Mesothelial cell of epicardium (in vitro differentiated cells): ENCODE measurements at regions not wholly inside any gene's neighbourhood (a gene's known extent, or its start where the extent isn't known, plus 50 kb on each side); places are given as distances from the start of the nearest gene placed in this dataset.

Experiments used
- DNase-seq, 2 experiments: peaks; one replicate each; pipeline ENCODE4 v3.0.0; 2021; ENCODE audit warnings: low spot score in 2 of 2; ENCODE audit not compliant: unreplicated experiment in 2 of 2
- H3K27ac Mint-ChIP-seq: 2 replicates; pipeline ENCODE4 v1.8.0; 2021; ENCODE audit warnings: mixed read lengths
- H3K27me3 Mint-ChIP-seq: 2 replicates; pipeline ENCODE4 v1.8.0; 2021; ENCODE audit warnings: low read depth, mixed read lengths
- H3K36me3 Mint-ChIP-seq: 2 replicates; pipeline ENCODE4 v1.8.0; 2021; ENCODE audit warnings: mixed read lengths
- H3K4me1 Mint-ChIP-seq: 2 replicates; pipeline ENCODE4 v1.8.0; 2021; ENCODE audit warnings: mixed read lengths
- H3K4me3 Mint-ChIP-seq: 2 replicates; pipeline ENCODE4 v1.8.0; 2021; ENCODE audit warnings: mild to moderate bottlenecking, moderate library complexity, mixed read lengths
- H3K9me3 Mint-ChIP-seq: 2 replicates; pipeline ENCODE4 v1.8.0; 2021; ENCODE audit warnings: mixed read lengths
- TF ChIP-seq, protein P1 (sequence below): fragments of 200-600 bp; sonication (generic); IDR thresholded peaks from one replicate; pipeline ENCODE4 v1.5.0; 2021; ENCODE audit warnings: antibody characterized with exemption; ENCODE audit not compliant: unreplicated experiment

DNA sequence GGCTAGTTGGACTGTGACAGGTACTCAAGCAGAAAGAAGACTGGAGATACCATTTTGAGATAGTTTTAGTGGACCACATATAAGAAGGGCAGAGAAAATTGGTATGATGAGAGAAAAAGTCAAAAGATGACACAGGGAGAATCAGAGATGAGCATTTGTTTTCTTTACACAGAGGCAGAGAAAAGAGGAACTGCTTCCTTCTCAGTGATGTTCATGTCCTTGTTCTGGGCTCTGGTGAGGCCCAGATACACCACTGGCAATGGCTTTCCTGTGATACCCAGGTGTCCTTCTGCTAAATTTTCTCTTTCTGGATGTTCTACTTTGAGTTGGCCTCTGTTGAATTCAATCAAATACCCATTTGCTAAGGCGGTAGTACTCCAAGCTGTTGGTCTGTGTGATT, 1782.7 kb upstream of the SEL1L start:
- no peaks in the 10 kb centered on the region for H3K4me1 Mint-ChIP-seq
- no peak for DNase-seq
- peaks cover 17% of the 10 kb centered on the region for H3K9me3 Mint-ChIP-seq
- H3K4me3 Mint-ChIP-seq, result no peak overlapping the region
- H3K27me3 Mint-ChIP-seq, result no peaks in the 10 kb centered on the region
- H3K27ac Mint-ChIP-seq, result no peak overlapping the region
- no peaks in the 10 kb centered on the region for H3K36me3 Mint-ChIP-seq
- TF ChIP-seq, protein P1, sequence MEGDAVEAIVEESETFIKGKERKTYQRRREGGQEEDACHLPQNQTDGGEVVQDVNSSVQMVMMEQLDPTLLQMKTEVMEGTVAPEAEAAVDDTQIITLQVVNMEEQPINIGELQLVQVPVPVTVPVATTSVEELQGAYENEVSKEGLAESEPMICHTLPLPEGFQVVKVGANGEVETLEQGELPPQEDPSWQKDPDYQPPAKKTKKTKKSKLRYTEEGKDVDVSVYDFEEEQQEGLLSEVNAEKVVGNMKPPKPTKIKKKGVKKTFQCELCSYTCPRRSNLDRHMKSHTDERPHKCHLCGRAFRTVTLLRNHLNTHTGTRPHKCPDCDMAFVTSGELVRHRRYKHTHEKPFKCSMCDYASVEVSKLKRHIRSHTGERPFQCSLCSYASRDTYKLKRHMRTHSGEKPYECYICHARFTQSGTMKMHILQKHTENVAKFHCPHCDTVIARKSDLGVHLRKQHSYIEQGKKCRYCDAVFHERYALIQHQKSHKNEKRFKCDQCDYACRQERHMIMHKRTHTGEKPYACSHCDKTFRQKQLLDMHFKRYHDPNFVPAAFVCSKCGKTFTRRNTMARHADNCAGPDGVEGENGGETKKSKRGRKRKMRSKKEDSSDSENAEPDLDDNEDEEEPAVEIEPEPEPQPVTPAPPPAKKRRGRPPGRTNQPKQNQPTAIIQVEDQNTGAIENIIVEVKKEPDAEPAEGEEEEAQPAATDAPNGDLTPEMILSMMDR, result no peak

- H3K9me3 Mint-ChIP-seq, result peaks cover 17% of the 10 kb centered on the region
- TF ChIP-seq, protein P1, result no peak
- no peaks in the 10 kb centered on the region for H3K27me3 Mint-ChIP-seq
- no peaks in the 10 kb centered on the region for H3K4me1 Mint-ChIP-seq
- DNase-seq, result no peak
- no peak overlapping the region for H3K27ac Mint-ChIP-seq
- H3K36me3 Mint-ChIP-seq, result no peaks in the 10 kb centered on the region
- H3K4me3 Mint-ChIP-seq, result no peak overlapping the region
These were observed 1787.2 kb upstream of the SEL1L start for GRCh38 chr14:83320837-83321236.

DNA sequence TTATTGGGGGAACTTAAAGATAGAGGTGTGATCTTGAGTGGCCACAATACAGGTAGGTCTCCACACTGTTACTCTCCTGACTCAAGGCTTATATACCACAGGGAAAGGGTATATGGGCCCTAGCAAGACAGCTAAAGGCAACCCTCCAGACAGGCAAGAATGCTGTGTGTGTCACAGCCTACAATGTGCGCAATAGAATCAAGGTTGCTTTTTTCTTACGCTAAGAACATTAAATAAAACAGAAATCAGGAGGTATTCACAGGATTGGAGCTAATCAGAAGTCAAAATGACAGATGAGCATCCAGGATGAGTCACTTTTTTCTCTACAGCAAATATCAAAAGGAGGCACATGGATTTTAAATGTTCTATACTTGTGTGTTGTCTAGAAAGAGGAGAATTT, 1797.9 kb upstream of the SEL1L start:
- TF ChIP-seq, protein P1, result no peak
- Mint-ChIP-seq H3K4me1 (peaks cover 7% of the 10 kb centered on the region), H3K4me3 (no peak overlapping the region)

DNA sequence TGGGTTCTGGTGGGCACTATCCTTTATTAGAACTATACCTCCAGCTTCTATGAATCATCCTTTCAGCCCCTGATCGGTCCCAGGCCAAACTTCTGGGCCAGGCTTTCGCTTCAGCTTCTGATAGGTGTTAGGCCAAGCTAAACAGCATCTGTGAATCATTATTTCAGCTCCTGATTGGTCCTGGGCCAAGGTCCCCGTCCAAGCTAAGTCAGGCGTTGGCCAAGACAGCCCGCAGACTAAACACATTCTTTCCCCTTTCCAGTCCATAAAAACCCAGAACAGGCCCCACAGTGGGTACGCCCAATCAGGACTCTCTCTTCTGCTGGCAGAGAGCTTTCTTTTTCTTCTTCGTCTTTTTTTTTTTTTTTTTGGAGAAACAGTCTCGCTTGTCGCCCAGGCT, 1808.9 kb upstream of the SEL1L start:
- TF ChIP-seq, protein P1, result no peak
- Mint-ChIP-seq H3K36me3 (peaks cover 6% of the 10 kb centered on the region), H3K4me1 (peaks cover 3% of the 10 kb centered on the region), H3K27me3 (no peaks in the 10 kb centered on the region), H3K27ac (no peak overlapping the region), H3K4me3 (no peak overlapping the region), H3K9me3 (peaks cover 30% of the 10 kb centered on the region)
- no peak for DNase-seq

More for the DNA sequence above, 1797.9 kb upstream of the SEL1L start:
- no peak for DNase-seq
- Mint-ChIP-seq H3K36me3 (no peaks in the 10 kb centered on the region), H3K27me3 (no peaks in the 10 kb centered on the region), H3K27ac (no peak overlapping the region), H3K9me3 (peaks cover 6% of the 10 kb centered on the region)

DNA sequence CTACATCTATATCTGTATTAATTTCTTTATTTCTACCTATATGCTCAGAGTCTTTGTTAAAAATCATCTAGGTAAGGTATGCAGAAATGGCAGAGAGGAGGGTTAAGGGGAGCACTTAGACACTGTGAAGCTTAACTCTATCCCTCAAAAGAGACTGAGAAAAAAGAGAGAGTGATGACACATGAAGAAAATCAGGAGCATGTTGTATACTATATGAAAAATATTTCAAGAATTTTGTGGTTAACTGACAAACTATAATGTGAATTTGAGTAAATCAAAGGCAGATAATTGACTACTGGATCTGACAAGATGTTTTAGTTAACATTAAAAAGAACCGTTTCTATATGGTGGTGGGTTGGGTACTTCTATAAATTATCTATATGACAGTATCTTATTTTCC, 1814.2 kb upstream of the SEL1L start:
- no peak for DNase-seq
- Mint-ChIP-seq H3K27ac (no peak overlapping the region), H3K9me3 (peaks cover 7% of the 10 kb centered on the region), H3K36me3 (no peaks in the 10 kb centered on the region), H3K4me3 (no peak overlapping the region), H3K4me1 (peaks cover 8% of the 10 kb centered on the region), H3K27me3 (no peaks in the 10 kb centered on the region)
- TF ChIP-seq, protein P1, result no peak

GRCh38 chr14:83355609-83356008, 1822.0 kb upstream of the SEL1L start:
- peaks cover 16% of the 10 kb centered on the region for H3K9me3 Mint-ChIP-seq
- no peaks in the 10 kb centered on the region for H3K27me3 Mint-ChIP-seq
- no peak overlapping the region for H3K4me3 Mint-ChIP-seq
- H3K4me1 Mint-ChIP-seq, result no peaks in the 10 kb centered on the region
- TF ChIP-seq, protein P1, result no peak
- H3K27ac Mint-ChIP-seq, result no peak overlapping the region
- no peaks in the 10 kb centered on the region for H3K36me3 Mint-ChIP-seq
- no peak for DNase-seq
